PC-3 (cell line): ENCODE measurements at regions not wholly inside any gene's neighbourhood (a gene's known extent, or its start where the extent isn't known, plus 50 kb on each side); places are given as distances from the start of the nearest gene placed in this dataset.

ENCODE experiments used
- CTCF ChIP-seq: fragments of 300-600 bp; sonication (generic); conservative IDR thresholded peaks from 2 replicates; pipeline ENCODE4 v1.5.1; 2017; ENCODE audit warnings: antibody characterized with exemption, low read depth, mild to moderate bottlenecking, low read length
- EZH2phosphoT487 ChIP-seq: fragments of 300-600 bp; sonication (generic); IDR thresholded peaks from 2 replicates; pipeline ENCODE4 v1.6.1; 2018; ENCODE audit warnings: mild to moderate bottlenecking, antibody characterized with exemption, low read length, borderline replicate concordance

GRCh38 chr11:115653076-115653475, 148.9 kb upstream of the CADM1 start:
- TF ChIP-seq EZH2phosphoT487 (no peak), CTCF (no peak)
